HL-60 (cell line): ENCODE measurements at regions not wholly inside any gene's neighbourhood (a gene's known extent, or its start where the extent isn't known, plus 50 kb on each side); places are given as distances from the start of the nearest gene placed in this dataset.

ENCODE experiments used
- GABPA ChIP-seq: IDR thresholded peaks from 2 replicates; pipeline ENCODE4 v1.6.1; 2012; ENCODE audit warnings: low read depth
- POLR2AphosphoS5 ChIP-seq: IDR thresholded peaks from 2 replicates; pipeline ENCODE4 v1.6.1; 2012; ENCODE audit warnings: low read depth
- TF ChIP-seq, protein P1 (sequence below): IDR thresholded peaks from one replicate; pipeline ENCODE4 v1.5.1; 2011; ENCODE audit warnings: low read length, control low read depth, inconsistent platforms; ENCODE audit not compliant: insufficient read depth

DNA sequence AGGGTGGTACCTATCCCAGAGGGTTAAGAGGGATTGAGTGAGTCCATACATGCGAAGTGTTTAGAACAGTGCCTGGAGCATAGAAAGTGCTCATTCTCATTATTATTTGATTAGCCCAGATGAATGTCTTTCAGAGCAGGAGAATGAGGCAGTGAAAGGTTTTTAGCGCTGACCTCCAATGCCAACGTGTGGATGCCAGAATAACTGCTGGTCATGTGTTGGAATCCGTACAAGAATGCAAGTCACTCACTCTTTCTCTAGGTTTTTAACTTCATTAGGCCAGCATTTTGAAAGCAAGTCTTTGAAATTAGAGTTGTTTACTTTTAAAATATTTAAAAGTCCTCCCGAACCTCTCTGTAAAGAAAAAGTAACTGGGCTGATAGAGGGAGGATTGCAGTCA is 374.2 kb downstream of the EN1 start:
- TF ChIP-seq, protein P1, sequence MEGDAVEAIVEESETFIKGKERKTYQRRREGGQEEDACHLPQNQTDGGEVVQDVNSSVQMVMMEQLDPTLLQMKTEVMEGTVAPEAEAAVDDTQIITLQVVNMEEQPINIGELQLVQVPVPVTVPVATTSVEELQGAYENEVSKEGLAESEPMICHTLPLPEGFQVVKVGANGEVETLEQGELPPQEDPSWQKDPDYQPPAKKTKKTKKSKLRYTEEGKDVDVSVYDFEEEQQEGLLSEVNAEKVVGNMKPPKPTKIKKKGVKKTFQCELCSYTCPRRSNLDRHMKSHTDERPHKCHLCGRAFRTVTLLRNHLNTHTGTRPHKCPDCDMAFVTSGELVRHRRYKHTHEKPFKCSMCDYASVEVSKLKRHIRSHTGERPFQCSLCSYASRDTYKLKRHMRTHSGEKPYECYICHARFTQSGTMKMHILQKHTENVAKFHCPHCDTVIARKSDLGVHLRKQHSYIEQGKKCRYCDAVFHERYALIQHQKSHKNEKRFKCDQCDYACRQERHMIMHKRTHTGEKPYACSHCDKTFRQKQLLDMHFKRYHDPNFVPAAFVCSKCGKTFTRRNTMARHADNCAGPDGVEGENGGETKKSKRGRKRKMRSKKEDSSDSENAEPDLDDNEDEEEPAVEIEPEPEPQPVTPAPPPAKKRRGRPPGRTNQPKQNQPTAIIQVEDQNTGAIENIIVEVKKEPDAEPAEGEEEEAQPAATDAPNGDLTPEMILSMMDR: no peak
- TF ChIP-seq GABPA (no peak), POLR2AphosphoS5 (no peak)
